Mesendoderm (in vitro differentiated cells): ENCODE measurements at regions not wholly inside any gene's neighbourhood (a gene's known extent, or its start where the extent isn't known, plus 50 kb on each side); places are given as distances from the start of the nearest gene placed in this dataset.

Experiments used
- DNase-seq: peaks from one replicate; pipeline ENCODE4 v3.0.0; 2013
- H2AK5ac ChIP-seq: 2 replicates; pipeline ENCODE4 v1.6.1; 2013; ENCODE audit warnings: low read length, inconsistent platforms
- H2BK120ac ChIP-seq: 2 replicates; pipeline ENCODE4 v1.6.1; 2013; ENCODE audit warnings: low read depth, mild to moderate bottlenecking, low read length, moderate library complexity, mixed read lengths
- H2BK15ac ChIP-seq: replicated peaks from 2 replicates; pipeline ENCODE4 v1.6.1; 2013; ENCODE audit warnings: low read depth, mild to moderate bottlenecking, moderate library complexity
- H2BK5ac ChIP-seq: 2 replicates; pipeline ENCODE4 v1.6.1; 2013; ENCODE audit warnings: low read length, inconsistent platforms
- H3K18ac ChIP-seq: 2 replicates; pipeline ENCODE4 v1.6.1; 2013; ENCODE audit warnings: mild to moderate bottlenecking, low read length, mixed read lengths
- H3K23ac ChIP-seq: one replicate; pipeline ENCODE4 v1.6.1; 2013; ENCODE audit warnings: low read length
- H3K27ac ChIP-seq: 2 replicates; pipeline ENCODE4 v1.5.1; 2013; ENCODE audit warnings: low read depth, mild to moderate bottlenecking, inconsistent platforms, low read length, moderate library complexity
- H3K27me3 ChIP-seq: 2 replicates; pipeline ENCODE4 v1.6.1; 2013; ENCODE audit warnings: low read length, control low read depth, mild to moderate bottlenecking, inconsistent platforms; ENCODE audit not compliant: insufficient read depth, poor library complexity
- H3K36me3 ChIP-seq: 2 replicates; pipeline ENCODE4 v1.6.1; 2013; ENCODE audit warnings: low read length, inconsistent platforms; ENCODE audit not compliant: control insufficient read depth, insufficient read depth
- H3K4ac ChIP-seq: one replicate; pipeline ENCODE4 v1.6.1; 2013; ENCODE audit warnings: low read depth, mild to moderate bottlenecking, low read length, moderate library complexity
- H3K4me1 ChIP-seq: 2 replicates; pipeline ENCODE4 v1.6.1; 2013; ENCODE audit warnings: low read depth, low read length, inconsistent platforms; ENCODE audit not compliant: control insufficient read depth
- H3K4me2 ChIP-seq: 2 replicates; pipeline ENCODE4 v1.6.1; 2013; ENCODE audit warnings: low read length
- H3K4me3 ChIP-seq: 2 replicates; pipeline ENCODE4 v1.5.1; 2013; ENCODE audit warnings: mild to moderate bottlenecking, low read length
- H3K56ac ChIP-seq: one replicate; pipeline ENCODE4 v1.6.1; 2013; ENCODE audit warnings: low read length
- H3K79me1 ChIP-seq: 2 replicates; pipeline ENCODE4 v1.6.1; 2013; ENCODE audit warnings: low read length, inconsistent platforms
- H3K79me2 ChIP-seq: 2 replicates; pipeline ENCODE4 v1.6.1; 2013; ENCODE audit warnings: mild to moderate bottlenecking, low read length; ENCODE audit not compliant: control insufficient read depth, insufficient read depth
- H3K9ac ChIP-seq: 2 replicates; pipeline ENCODE4 v1.6.1; 2013; ENCODE audit warnings: low read length, inconsistent platforms
- H4K5ac ChIP-seq: one replicate; pipeline ENCODE4 v1.6.1; 2013; ENCODE audit warnings: low read length
- H4K8ac ChIP-seq: one replicate; pipeline ENCODE4 v1.6.1; 2013; ENCODE audit warnings: low read depth, mild to moderate bottlenecking, control low read depth, low read length, moderate library complexity
- WGBS: extraction: QIAGEN DNeasy Blood & Tissue Kit; methylation state at CpG from one replicate; pipeline ENCODE4 v1.1.7; 2013; ENCODE audit warnings: low lambda C conversion rate, missing lambda C conversion rate; ENCODE audit not compliant: insufficient coverage; ENCODE audit errors: extremely low coverage; 5-methylcytosine and 5-hydroxymethylcytosine counted together

- H3K79me1 ChIP-seq = no peaks in the 10 kb centered on the region
- no peak overlapping the region for H4K8ac ChIP-seq
- no peak overlapping the region for H2BK5ac ChIP-seq
- DNase-seq = peak; percentile 88
- no peak overlapping the region for H2BK120ac ChIP-seq
- H3K9ac ChIP-seq = no peak overlapping the region
- no peak overlapping the region for H3K4ac ChIP-seq
- no peak overlapping the region for H3K4me3 ChIP-seq
- WGBS = no CpG with 5 or more reads among the region's 1 CpG
- H3K36me3 ChIP-seq = no peaks in the 10 kb centered on the region
- no peaks in the 10 kb centered on the region for H3K27me3 ChIP-seq
- no peak overlapping the region for H3K56ac ChIP-seq
- H3K4me2 ChIP-seq = no peak overlapping the region
- H3K18ac ChIP-seq = no peak overlapping the region
- no peak overlapping the region for H2BK15ac ChIP-seq
- no peak overlapping the region for H3K23ac ChIP-seq
- H3K27ac ChIP-seq = no peak overlapping the region
- no peaks in the 10 kb centered on the region for H3K79me2 ChIP-seq
- H2AK5ac ChIP-seq = no peak overlapping the region
- H3K4me1 ChIP-seq = peaks cover 2% of the 10 kb centered on the region
- no peak overlapping the region for H4K5ac ChIP-seq
These were observed 122.0 kb downstream of the USP22 start for GRCh38 chr17:20920815-20921199.

- Histone ChIP-seq H3K4me2 (no peak overlapping the region), H3K4me3 (no peak overlapping the region), H3K36me3 (no peaks in the 10 kb centered on the region), H3K4ac (no peak overlapping the region), H2BK5ac (no peak overlapping the region), H3K27me3 (no peaks in the 10 kb centered on the region), H4K5ac (no peak overlapping the region), H2BK120ac (no peak overlapping the region), H3K79me1 (no peaks in the 10 kb centered on the region), H3K18ac (no peak overlapping the region), H3K23ac (no peak overlapping the region), H3K9ac (no peak overlapping the region), H4K8ac (no peak overlapping the region), H2AK5ac (no peak overlapping the region), H3K27ac (no peak overlapping the region), H2BK15ac (no peak overlapping the region), H3K56ac (no peak overlapping the region), H3K4me1 (peaks cover 2% of the 10 kb centered on the region), H3K79me2 (no peaks in the 10 kb centered on the region)
- DNase-seq = no peak
- no CpG with 5 or more reads among the region's 1 CpG for WGBS
These were observed 120.6 kb downstream of the USP22 start for GRCh38 chr17:20922128-20922670.

- Histone ChIP-seq H2BK120ac (no peak overlapping the region), H3K27me3 (no peaks in the 10 kb centered on the region), H4K5ac (no peak overlapping the region), H3K4me3 (no peak overlapping the region), H3K79me1 (no peaks in the 10 kb centered on the region), H2AK5ac (no peak overlapping the region), H3K9ac (no peak overlapping the region), H3K36me3 (no peaks in the 10 kb centered on the region), H2BK15ac (no peak overlapping the region), H3K56ac (no peak overlapping the region), H3K4me1 (peaks cover 2% of the 10 kb centered on the region), H4K8ac (no peak overlapping the region), H3K4ac (no peak overlapping the region), H3K23ac (no peak overlapping the region), H3K18ac (no peak overlapping the region), H3K79me2 (no peaks in the 10 kb centered on the region), H3K27ac (no peak overlapping the region), H2BK5ac (no peak overlapping the region), H3K4me2 (no peak overlapping the region)
- WGBS = no CpG with 5 or more reads among the region's 5 CpGs
- DNase-seq = peak; percentile 36
These were observed 118.5 kb downstream of the USP22 start for GRCh38 chr17:20924306-20924705.

- no peaks in the 10 kb centered on the region for H3K36me3 ChIP-seq
- no peaks in the 10 kb centered on the region for H3K79me1 ChIP-seq
- no peak overlapping the region for H2BK5ac ChIP-seq
- no peak overlapping the region for H2BK120ac ChIP-seq
- WGBS = 100% methylated on average over 1 of the region's 3 CpGs
- H3K18ac ChIP-seq = no peak overlapping the region
- peaks cover 2% of the 10 kb centered on the region for H3K4me1 ChIP-seq
- no peaks in the 10 kb centered on the region for H3K79me2 ChIP-seq
- H2BK15ac ChIP-seq = no peak overlapping the region
- H3K4me3 ChIP-seq = no peak overlapping the region
- H4K8ac ChIP-seq = no peak overlapping the region
- no peak overlapping the region for H3K4me2 ChIP-seq
- H4K5ac ChIP-seq = no peak overlapping the region
- H3K9ac ChIP-seq = no peak overlapping the region
- DNase-seq = no peak
- H3K23ac ChIP-seq = no peak overlapping the region
- no peak overlapping the region for H3K27ac ChIP-seq
- H3K27me3 ChIP-seq = no peaks in the 10 kb centered on the region
- no peak overlapping the region for H3K56ac ChIP-seq
- no peak overlapping the region for H2AK5ac ChIP-seq
- no peak overlapping the region for H3K4ac ChIP-seq
These were observed 117.7 kb downstream of the USP22 start for GRCh38 chr17:20925091-20925490.

GRCh38 chr17:20925954-20926353, 116.9 kb downstream of the USP22 start:
- no peak overlapping the region for H3K56ac ChIP-seq
- no peak overlapping the region for H2BK120ac ChIP-seq
- H2BK15ac ChIP-seq = no peak overlapping the region
- H2BK5ac ChIP-seq = no peak overlapping the region
- H3K23ac ChIP-seq = no peak overlapping the region
- H3K27ac ChIP-seq = no peak overlapping the region
- no peak overlapping the region for H3K4me3 ChIP-seq
- H3K79me1 ChIP-seq = no peaks in the 10 kb centered on the region
- no peak overlapping the region for H4K8ac ChIP-seq
- no peak overlapping the region for H3K4ac ChIP-seq
- H4K5ac ChIP-seq = no peak overlapping the region
- H3K27me3 ChIP-seq = no peaks in the 10 kb centered on the region
- H3K9ac ChIP-seq = no peak overlapping the region
- H3K4me2 ChIP-seq = no peak overlapping the region
- WGBS = no CpG with 5 or more reads among the region's 2 CpGs
- H3K79me2 ChIP-seq = no peaks in the 10 kb centered on the region
- H3K18ac ChIP-seq = no peak overlapping the region
- H2AK5ac ChIP-seq = no peak overlapping the region
- H3K4me1 ChIP-seq = no peaks in the 10 kb centered on the region
- H3K36me3 ChIP-seq = no peaks in the 10 kb centered on the region
- DNase-seq = no peak

- no peak overlapping the region for H2AK5ac ChIP-seq
- H3K4me3 ChIP-seq = no peak overlapping the region
- no peak overlapping the region for H3K4ac ChIP-seq
- H3K4me1 ChIP-seq = no peaks in the 10 kb centered on the region
- no peak overlapping the region for H2BK5ac ChIP-seq
- H2BK15ac ChIP-seq = no peak overlapping the region
- H3K18ac ChIP-seq = no peak overlapping the region
- no peak overlapping the region for H3K4me2 ChIP-seq
- no peak overlapping the region for H3K9ac ChIP-seq
- no peaks in the 10 kb centered on the region for H3K79me1 ChIP-seq
- DNase-seq = no peak
- no CpG with 5 or more reads among the region's 2 CpGs for WGBS
- no peaks in the 10 kb centered on the region for H3K36me3 ChIP-seq
- H3K27ac ChIP-seq = no peak overlapping the region
- no peak overlapping the region for H2BK120ac ChIP-seq
- H3K27me3 ChIP-seq = no peaks in the 10 kb centered on the region
- H3K56ac ChIP-seq = no peak overlapping the region
- H4K8ac ChIP-seq = no peak overlapping the region
- H3K79me2 ChIP-seq = no peaks in the 10 kb centered on the region
- H3K23ac ChIP-seq = no peak overlapping the region
- H4K5ac ChIP-seq = no peak overlapping the region
These were observed 116.3 kb downstream of the USP22 start for GRCh38 chr17:20926532-20926931.
